Naive thymus-derived CD8-positive, alpha-beta T cell (primary cell): ENCODE measurements at regions not wholly inside any gene's neighbourhood (a gene's known extent, or its start where the extent isn't known, plus 50 kb on each side); places are given as distances from the start of the nearest gene placed in this dataset.

Source experiments
- ATAC-seq, 2 donors: fragments of 150-1000 bp; cut with Tn5 transposase in 1 of 2; sonication (Bioruptor Pico), chemical (Tn5 transposase) in 1 of 2; 1 replicate in 1 of 2; 2 replicates in 1 of 2; pipeline ENCODE4 v1.10.0; 2021; ENCODE audit warnings: mild to moderate bottlenecking in 2 of 2, moderate library complexity in 2 of 2
- POLR2A ChIA-PET: fragments of 350-600 bp; sonication (Branson Sonifier 250); formaldehyde crosslinking; loops from one replicate; lab custom pipeline; 2021; ENCODE audit warnings: antibody characterized with exemption; lab: Charles Lee
- DNase-seq, 10 donors: peaks; one replicate each; pipeline versions ENCODE4 v3.0.0 to v3.0.0-alpha.2; 2020 to 2022
- H3K27ac Mint-ChIP-seq, 10 donors: one replicate each; pipeline ENCODE4 v1.8.0; 2020 to 2022; ENCODE audit warnings: mild to moderate bottlenecking in 10 of 10, mixed read lengths in 10 of 10, moderate library complexity in 4 of 10, inconsistent platforms in 1 of 10
- H3K27me3 Mint-ChIP-seq, 5 donors: one replicate each; pipeline ENCODE4 v1.8.0; 2021 to 2022; ENCODE audit warnings: mixed read lengths in 5 of 5
- H3K36me3 Mint-ChIP-seq, 3 donors: one replicate each; pipeline ENCODE4 v1.8.0; 2020 to 2022; ENCODE audit warnings: mixed read lengths in 3 of 3, mild to moderate bottlenecking in 2 of 3, inconsistent platforms in 1 of 3
- H3K4me1 Mint-ChIP-seq, 4 donors: one replicate each; pipeline ENCODE4 v1.8.0; 2021 to 2022; ENCODE audit warnings: mixed read lengths in 4 of 4
- H3K4me3 Mint-ChIP-seq, 10 donors: one replicate each; pipeline ENCODE4 v1.8.0; 2020 to 2022; ENCODE audit warnings: mild to moderate bottlenecking in 10 of 10, mixed read lengths in 10 of 10, moderate library complexity in 6 of 10, inconsistent platforms in 1 of 10
- H3K9me3 Mint-ChIP-seq, 9 donors: one replicate each; pipeline ENCODE4 v1.8.0; 2020 to 2022; ENCODE audit warnings: mixed read lengths in 9 of 9, mild to moderate bottlenecking in 3 of 9, inconsistent platforms in 1 of 9, moderate library complexity in 1 of 9

GRCh38 chr3:56981445-56982230 is 78.8 kb upstream of the SPATA12 start:
- H3K27ac Mint-ChIP-seq, result no peak overlapping the region
- H3K27me3 Mint-ChIP-seq, result no peaks in the 10 kb centered on the region
- peaks cover 10 to 13% (median 11%) of the 10 kb centered on the region in 4 donors for H3K4me1 Mint-ChIP-seq
- no peaks in the 10 kb centered on the region for H3K9me3 Mint-ChIP-seq
- H3K4me3 Mint-ChIP-seq, result no peak overlapping the region
- no peak for ATAC-seq
- H3K36me3 Mint-ChIP-seq, result no peaks in the 10 kb centered on the region
- POLR2A ChIA-PET, result interaction anchor here (0.7 to 1.0 kb wide), 2 partner anchors 12 to 812 kb away, joined by 3 read pairs; no protein-coding TSS in a partner anchor
- no peak for DNase-seq

- Mint-ChIP-seq H3K9me3 (no peaks in the 10 kb centered on the region), H3K4me1 (peaks cover 6 to 7% (median 6%) of the 10 kb centered on the region in 4 donors), H3K27ac (peak overlapping the region in 1 of 10 donors; percentile 32), H3K36me3 (no peaks in the 10 kb centered on the region), H3K27me3 (no peaks in the 10 kb centered on the region), H3K4me3 (no peak overlapping the region)
- DNase-seq, result peak in 1 of 10 donors; percentile 10
- POLR2A ChIA-PET, result interaction anchor here (1.0 kb wide), 1 partner anchor 11 kb away, joined by 3 read pairs; no protein-coding TSS in a partner anchor
- ATAC-seq, result no peak
Measured at GRCh38 chr3:56980798-56981390, 79.6 kb upstream of the SPATA12 start.

GRCh38 chr3:56980243-56980642 is 80.2 kb upstream of the SPATA12 start:
- Mint-ChIP-seq H3K9me3 (no peaks in the 10 kb centered on the region), H3K27me3 (no peaks in the 10 kb centered on the region), H3K36me3 (no peaks in the 10 kb centered on the region), H3K27ac (no peak overlapping the region), H3K4me3 (no peak overlapping the region), H3K4me1 (peaks cover 0 to 2% (median 2%) of the 10 kb centered on the region in 4 donors)
- DNase-seq (no peak), ATAC-seq (no peak)
- POLR2A ChIA-PET, result no interaction called here

GRCh38 chr3:56979791-56980190 is 80.7 kb upstream of the SPATA12 start:
- POLR2A ChIA-PET, result interaction anchor here (0.6 kb wide), 1 partner anchor 118 kb away, joined by 5 read pairs; no protein-coding TSS in a partner anchor
- H3K4me3 Mint-ChIP-seq, result no peak overlapping the region
- peaks cover 0 to 2% (median 2%) of the 10 kb centered on the region in 4 donors for H3K4me1 Mint-ChIP-seq
- no peak for DNase-seq
- no peaks in the 10 kb centered on the region for H3K9me3 Mint-ChIP-seq
- H3K27ac Mint-ChIP-seq, result peak overlapping the region in 1 of 10 donors; percentile 52
- ATAC-seq, result no peak
- no peaks in the 10 kb centered on the region for H3K36me3 Mint-ChIP-seq
- no peaks in the 10 kb centered on the region for H3K27me3 Mint-ChIP-seq

- H3K9me3 Mint-ChIP-seq, result no peaks in the 10 kb centered on the region
- POLR2A ChIA-PET, result interaction anchor here (0.5 kb wide), 1 partner anchor 433 kb away, joined by 3 read pairs; no protein-coding TSS in a partner anchor
- peak overlapping the region in 2 of 10 donors; percentile 37 to 52 for H3K27ac Mint-ChIP-seq
- ATAC-seq, result no peak
- no peak for DNase-seq
- H3K4me1 Mint-ChIP-seq, result peaks cover 0 to 7% (median 2%) of the 10 kb centered on the region in 4 donors
- no peaks in the 10 kb centered on the region for H3K27me3 Mint-ChIP-seq
- no peaks in the 10 kb centered on the region for H3K36me3 Mint-ChIP-seq
- H3K4me3 Mint-ChIP-seq, result no peak overlapping the region
Measured at GRCh38 chr3:56977561-56977889, 82.9 kb upstream of the SPATA12 start.

GRCh38 chr3:56976651-56977560 is 83.6 kb upstream of the SPATA12 start:
- Mint-ChIP-seq H3K36me3 (no peaks in the 10 kb centered on the region), H3K9me3 (no peaks in the 10 kb centered on the region), H3K27me3 (no peaks in the 10 kb centered on the region), H3K4me3 (no peak overlapping the region), H3K4me1 (peaks cover 0 to 8% (median 2%) of the 10 kb centered on the region in 4 donors), H3K27ac (peak overlapping the region in 4 of 10 donors; percentile 37 to 75 (median 60))
- POLR2A ChIA-PET, result interaction anchor here (0.5 to 0.9 kb wide), 2 partner anchors 61 to 434 kb away, joined by 3 to 4 read pairs; no protein-coding TSS in a partner anchor
- ATAC-seq (no peak), DNase-seq (no peak)

- H3K4me3 Mint-ChIP-seq, result no peak overlapping the region
- no peak for ATAC-seq
- H3K9me3 Mint-ChIP-seq, result no peaks in the 10 kb centered on the region
- peaks cover 0 to 8% (median 2%) of the 10 kb centered on the region in 4 donors for H3K4me1 Mint-ChIP-seq
- H3K27ac Mint-ChIP-seq, result no peak overlapping the region
- no peaks in the 10 kb centered on the region for H3K27me3 Mint-ChIP-seq
- POLR2A ChIA-PET, result no interaction called here
- DNase-seq, result no peak
- H3K36me3 Mint-ChIP-seq, result no peaks in the 10 kb centered on the region
Measured at GRCh38 chr3:56975567-56975966, 84.9 kb upstream of the SPATA12 start.

- no peak overlapping the region for H3K4me3 Mint-ChIP-seq
- no peak overlapping the region for H3K27ac Mint-ChIP-seq
- no peaks in the 10 kb centered on the region for H3K27me3 Mint-ChIP-seq
- no peak for ATAC-seq
- POLR2A ChIA-PET, result interaction anchor here (0.7 to 1.1 kb wide), 2 partner anchors 51 to 173 kb away, joined by 3 read pairs; partner anchors contain the start of gene ARHGEF3
- DNase-seq, result no peak
- no peaks in the 10 kb centered on the region for H3K9me3 Mint-ChIP-seq
- H3K36me3 Mint-ChIP-seq, result no peaks in the 10 kb centered on the region
- H3K4me1 Mint-ChIP-seq, result peaks cover 0 to 11% (median 7%) of the 10 kb centered on the region in 4 donors
Measured at GRCh38 chr3:56974247-56974930, 86.1 kb upstream of the SPATA12 start.

GRCh38 chr3:56971816-56972215 is 88.6 kb upstream of the SPATA12 start:
- Mint-ChIP-seq H3K4me3 (no peak overlapping the region), H3K9me3 (no peaks in the 10 kb centered on the region), H3K4me1 (peaks cover 0 to 11% (median 6%) of the 10 kb centered on the region in 4 donors), H3K27me3 (no peaks in the 10 kb centered on the region), H3K36me3 (no peaks in the 10 kb centered on the region), H3K27ac (peak overlapping the region in 1 of 10 donors; percentile 13)
- no peak for ATAC-seq
- POLR2A ChIA-PET, result interaction anchor here (1.2 to 1.3 kb wide), 2 partner anchors 55 to 166 kb away, joined by 3 to 4 read pairs; no protein-coding TSS in a partner anchor
- DNase-seq, result no peak

- Mint-ChIP-seq H3K27me3 (no peaks in the 10 kb centered on the region), H3K4me1 (peaks cover 0 to 11% (median 6%) of the 10 kb centered on the region in 4 donors), H3K9me3 (no peaks in the 10 kb centered on the region), H3K4me3 (no peak overlapping the region), H3K27ac (peak overlapping the region in 1 of 10 donors; percentile 13), H3K36me3 (no peaks in the 10 kb centered on the region)
- ATAC-seq (no peak), DNase-seq (no peak)
- POLR2A ChIA-PET, result interaction anchor here (1.2 to 1.3 kb wide), 2 partner anchors 55 to 165 kb away, joined by 3 to 4 read pairs; no protein-coding TSS in a partner anchor
Measured at GRCh38 chr3:56971261-56971660, 89.2 kb upstream of the SPATA12 start.

GRCh38 chr3:56970461-56970879 is 90.0 kb upstream of the SPATA12 start:
- no peak overlapping the region for H3K4me3 Mint-ChIP-seq
- H3K4me1 Mint-ChIP-seq, result peaks cover 0 to 11% (median 6%) of the 10 kb centered on the region in 4 donors
- H3K27me3 Mint-ChIP-seq, result no peaks in the 10 kb centered on the region
- H3K9me3 Mint-ChIP-seq, result peaks cover 0 to 4% (median 0%) of the 10 kb centered on the region in 9 donors
- ATAC-seq (no peak), DNase-seq (no peak)
- POLR2A ChIA-PET, result interaction anchor here (1.2 kb wide), 1 partner anchor 11 kb away, joined by 3 read pairs; no protein-coding TSS in a partner anchor
- H3K36me3 Mint-ChIP-seq, result no peaks in the 10 kb centered on the region
- H3K27ac Mint-ChIP-seq, result peak overlapping the region in 2 of 10 donors; percentile 34 to 73
